OCI-LY7 (cell line): ENCODE measurements at regions not wholly inside any gene's neighbourhood (a gene's known extent, or its start where the extent isn't known, plus 50 kb on each side); places are given as distances from the start of the nearest gene placed in this dataset.

Source experiments
- BruUV-seq: library from RNA; stranded (reverse); fragments of 400-500 nt; replicated peaks from 2 replicates; lab custom pipeline; 2021; lab: Mats Ljungman, UMichigan
- CTCF ChIA-PET: fragments of 300-600 bp; sonication (Branson Sonifier 250); formaldehyde crosslinking; loops from one replicate; lab custom pipeline; 2022; ENCODE audit warnings: antibody characterized with exemption; ENCODE audit not compliant: unreplicated experiment; lab: Charles Lee
- POLR2A ChIA-PET: fragments of 300-600 bp; sonication (Branson Sonifier 250); formaldehyde crosslinking; loops from one replicate; lab custom pipeline; 2022; ENCODE audit warnings: antibody characterized with exemption; lab: Charles Lee
- DNase-seq: peaks from one replicate; pipeline ENCODE4 v3.0.0-alpha.2; 2015; ENCODE audit warnings: low spot score
- H2AFZ ChIP-seq: fragments of 200-600 bp; sonication (generic), shearing (Covaris generic); 2 replicates; pipeline ENCODE4 v1.6.1; 2014; ENCODE audit warnings: mild to moderate bottlenecking, antibody characterized with exemption, low read length, moderate library complexity
- H3K27ac ChIP-seq: fragments of 200-600 bp; sonication (generic); 2 replicates; pipeline ENCODE4 v1.5.1; 2014; ENCODE audit warnings: mixed run types, low read depth, mild to moderate bottlenecking, moderate library complexity, low read length, inconsistent platforms; ENCODE audit not compliant: poor library complexity, severe bottlenecking
- H3K36me3 ChIP-seq: fragments of 200-600 bp; sonication (generic); 2 replicates; pipeline ENCODE4 v1.6.1; 2014; ENCODE audit warnings: mild to moderate bottlenecking, antibody characterized with exemption, low read length, moderate library complexity, mixed read lengths; ENCODE audit not compliant: insufficient read depth
- H3K4me1 ChIP-seq: fragments of 200-600 bp; sonication (generic); 2 replicates; pipeline ENCODE4 v1.5.1; 2014; ENCODE audit warnings: mild to moderate bottlenecking, low read length; ENCODE audit not compliant: insufficient read depth, poor library complexity, severe bottlenecking
- H3K4me2 ChIP-seq: fragments of 200-600 bp; sonication (generic); 2 replicates; pipeline ENCODE4 v1.6.1; 2014; ENCODE audit warnings: mild to moderate bottlenecking, low read length
- H3K4me3 ChIP-seq: fragments of 200-600 bp; sonication (generic); 2 replicates; pipeline ENCODE4 v1.5.1; 2014; ENCODE audit warnings: mild to moderate bottlenecking, low read depth, low read length; ENCODE audit not compliant: poor library complexity, severe bottlenecking
- H3K79me2 ChIP-seq: fragments of 200-600 bp; sonication (generic); 2 replicates; pipeline ENCODE4 v1.6.1; 2016; ENCODE audit warnings: low read depth, mild to moderate bottlenecking, low read length, moderate library complexity, mixed read lengths; ENCODE audit not compliant: insufficient read depth
- H3K9me2 ChIP-seq: fragments of 200-600 bp; sonication (generic); 2 replicates; pipeline ENCODE4 v1.6.1; 2016; ENCODE audit warnings: mild to moderate bottlenecking, low read length, mixed read lengths; ENCODE audit not compliant: insufficient read depth
- H3K9me3 ChIP-seq: fragments of 200-600 bp; sonication (generic); 2 replicates; pipeline ENCODE4 v1.6.1; 2014; ENCODE audit warnings: mild to moderate bottlenecking, mixed run types, low read length, mixed read lengths
- H4K20me1 ChIP-seq: fragments of 200-600 bp; sonication (generic); 2 replicates; pipeline ENCODE4 v1.6.1; 2014; ENCODE audit warnings: mild to moderate bottlenecking, antibody characterized with exemption, low read length, moderate library complexity, mixed read lengths; ENCODE audit not compliant: insufficient read depth
- CTCF ChIP-seq: fragments of 200-600 bp; sonication (generic); conservative IDR thresholded peaks from 2 replicates; pipeline ENCODE4 v1.5.1; 2014; ENCODE audit warnings: mild to moderate bottlenecking, antibody characterized with exemption, low read length, moderate library complexity, mixed read lengths
- EZH2phosphoT487 ChIP-seq: fragments of 200-600 bp; sonication (generic); IDR thresholded peaks from 2 replicates; pipeline ENCODE4 v1.6.1; 2018; ENCODE audit warnings: low read depth, borderline replicate concordance, mild to moderate bottlenecking, mixed run types, antibody characterized with exemption, low read length, moderate library complexity, mixed read lengths
- intact Hi-C: fragments of 100-400 bp; cut with micrococcal nuclease; formaldehyde crosslinking; loops from one replicate; pipeline ENCODE4 v1.10.0; 2022; ENCODE audit not compliant: unreplicated experiment

DNA sequence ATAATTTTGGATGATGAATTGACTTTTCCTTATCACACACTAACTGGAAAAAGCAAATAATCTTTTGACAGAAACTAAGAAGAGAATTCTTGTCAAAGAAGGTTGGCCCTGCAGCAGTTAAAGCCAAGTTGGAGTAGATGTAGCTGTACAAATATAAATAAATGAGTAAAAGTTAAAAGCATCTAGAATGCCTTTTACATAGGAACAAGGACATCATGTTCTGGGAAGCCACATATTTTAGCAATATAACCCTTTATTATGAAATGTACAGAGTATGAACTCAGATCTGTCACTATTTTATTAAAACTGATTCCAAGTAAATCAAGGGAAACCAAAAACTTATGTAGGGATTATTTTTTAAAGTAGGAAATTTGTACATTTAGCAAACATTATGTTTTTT lies 269.4 kb upstream of the FAT4 start:
- H2AFZ ChIP-seq = no peak overlapping the region
- H3K4me1 ChIP-seq = no peaks in the 10 kb centered on the region
- no peaks in the 10 kb centered on the region for H3K9me2 ChIP-seq
- CTCF ChIA-PET = no interaction called here
- H3K4me3 ChIP-seq = no peak overlapping the region
- TF ChIP-seq CTCF = no peak
- no peaks in the 10 kb centered on the region for H4K20me1 ChIP-seq
- H3K36me3 ChIP-seq = no peaks in the 10 kb centered on the region
- BruUV-seq = no TSS peak
- intact Hi-C loops = no loop called here
- POLR2A ChIA-PET = interaction anchor here (0.6 kb wide), 1 partner anchor 183 kb away, joined by 3 read pairs; no protein-coding TSS in a partner anchor
- no peaks in the 10 kb centered on the region for H3K9me3 ChIP-seq
- H3K4me2 ChIP-seq = no peak overlapping the region
- no peak for DNase-seq
- no peak overlapping the region for H3K27ac ChIP-seq
- no peaks in the 10 kb centered on the region for H3K79me2 ChIP-seq

GRCh38 chr4:125044886-125045285 lies 269.9 kb upstream of the FAT4 start:
- CTCF ChIA-PET = no interaction called here
- H4K20me1 ChIP-seq = no peaks in the 10 kb centered on the region
- TF ChIP-seq EZH2phosphoT487 = no peak
- TF ChIP-seq CTCF = no peak
- intact Hi-C loops = no loop called here
- H2AFZ ChIP-seq = no peak overlapping the region
- H3K79me2 ChIP-seq = no peaks in the 10 kb centered on the region
- BruUV-seq = no TSS peak
- POLR2A ChIA-PET = interaction anchor here (0.6 kb wide), 1 partner anchor 184 kb away, joined by 3 read pairs; no protein-coding TSS in a partner anchor
- H3K27ac ChIP-seq = no peak overlapping the region
- H3K9me3 ChIP-seq = no peaks in the 10 kb centered on the region
- DNase-seq = no peak
- H3K36me3 ChIP-seq = no peaks in the 10 kb centered on the region
- no peaks in the 10 kb centered on the region for H3K9me2 ChIP-seq
- no peak overlapping the region for H3K4me2 ChIP-seq
- H3K4me3 ChIP-seq = no peak overlapping the region
- no peaks in the 10 kb centered on the region for H3K4me1 ChIP-seq

- Histone ChIP-seq H3K4me3 (no peak overlapping the region), H3K4me2 (no peak overlapping the region), H3K36me3 (no peaks in the 10 kb centered on the region), H4K20me1 (no peaks in the 10 kb centered on the region), H2AFZ (no peak overlapping the region), H3K4me1 (no peaks in the 10 kb centered on the region), H3K27ac (no peak overlapping the region), H3K79me2 (no peaks in the 10 kb centered on the region), H3K9me3 (no peaks in the 10 kb centered on the region), H3K9me2 (no peaks in the 10 kb centered on the region)
- intact Hi-C loops = no loop called here
- no TSS peak for BruUV-seq
- DNase-seq = no peak
- no peak for TF ChIP-seq EZH2phosphoT487
- no peak for TF ChIP-seq CTCF
- POLR2A ChIA-PET = no interaction called here
- CTCF ChIA-PET = no interaction called here
Measured at GRCh38 chr4:125043486-125043885, 271.3 kb upstream of the FAT4 start.
